OCI-LY1 (cell line): ENCODE measurements at regions not wholly inside any gene's neighbourhood (a gene's known extent, or its start where the extent isn't known, plus 50 kb on each side); places are given as distances from the start of the nearest gene placed in this dataset.

ENCODE experiments used
- H2AFZ ChIP-seq: fragments of 200-600 bp; sonication (generic), shearing (Covaris generic); 2 replicates; pipeline ENCODE4 v1.6.0; 2014; ENCODE audit warnings: antibody characterized with exemption, mild to moderate bottlenecking, low read length
- H3F3A ChIP-seq: fragments of 200-600 bp; sonication (generic), shearing (Covaris generic); 2 replicates; pipeline ENCODE4 v1.6.0; 2014; ENCODE audit warnings: mild to moderate bottlenecking, antibody characterized with exemption, low read length, moderate library complexity; ENCODE audit not compliant: insufficient read depth
- H3K27ac ChIP-seq: fragments of 200-600 bp; sonication (generic); 2 replicates; pipeline ENCODE4 v1.5.1; 2014; ENCODE audit warnings: low read length, mixed run types, mild to moderate bottlenecking, low read depth; ENCODE audit not compliant: poor library complexity, severe bottlenecking
- H3K27me3 ChIP-seq: fragments of 200-600 bp; sonication (generic); 2 replicates; pipeline ENCODE4 v1.6.0; 2014; ENCODE audit warnings: antibody characterized with exemption, mild to moderate bottlenecking, low read length, moderate library complexity; ENCODE audit not compliant: insufficient read depth
- H3K36me3 ChIP-seq: fragments of 200-600 bp; sonication (generic); 2 replicates; pipeline ENCODE4 v1.6.1; 2014; ENCODE audit warnings: mild to moderate bottlenecking, antibody characterized with exemption, low read length, moderate library complexity, mixed read lengths; ENCODE audit not compliant: insufficient read depth
- H3K4me1 ChIP-seq: fragments of 200-600 bp; sonication (generic); 2 replicates; pipeline ENCODE4 v1.5.1; 2014; ENCODE audit warnings: mild to moderate bottlenecking, low read length, moderate library complexity; ENCODE audit not compliant: insufficient read depth, severe bottlenecking
- H3K4me2 ChIP-seq: fragments of 200-600 bp; sonication (generic), shearing (Covaris generic); 2 replicates; pipeline ENCODE4 v1.6.1; 2014; ENCODE audit warnings: low read length
- H3K4me3 ChIP-seq: fragments of 200-600 bp; sonication (generic); 2 replicates; pipeline ENCODE4 v1.5.1; 2014; ENCODE audit warnings: low read length, low read depth, mild to moderate bottlenecking, mixed read lengths; ENCODE audit not compliant: poor library complexity, severe bottlenecking
- H3K79me2 ChIP-seq: fragments of 200-600 bp; shearing (Covaris generic); 2 replicates; pipeline ENCODE4 v1.6.1; 2016; ENCODE audit warnings: mixed run types, low read length, mixed read lengths; ENCODE audit not compliant: insufficient read depth
- H3K9ac ChIP-seq: fragments of 200-600 bp; sonication (generic), shearing (Covaris generic); 2 replicates; pipeline ENCODE4 v1.6.1; 2014; ENCODE audit warnings: mild to moderate bottlenecking, low read length, mixed read lengths
- H3K9me2 ChIP-seq: fragments of 200-600 bp; sonication (generic), shearing (Covaris generic); 2 replicates; pipeline ENCODE4 v1.6.1; 2014; ENCODE audit warnings: low read depth, mild to moderate bottlenecking, low read length, mixed read lengths
- H3K9me3 ChIP-seq: fragments of 200-600 bp; shearing (Covaris generic); 2 replicates; pipeline ENCODE4 v1.6.1; 2014; ENCODE audit warnings: low read length, mixed read lengths
- H4K20me1 ChIP-seq: fragments of 200-600 bp; sonication (generic), shearing (Covaris generic); 2 replicates; pipeline ENCODE4 v1.6.0; 2016; ENCODE audit warnings: mild to moderate bottlenecking, low read length; ENCODE audit not compliant: insufficient read depth
- CTCF ChIP-seq: fragments of 200-600 bp; sonication (generic), shearing (Covaris generic); IDR thresholded peaks from 2 replicates; pipeline ENCODE4 v1.5.1; 2017; ENCODE audit warnings: mild to moderate bottlenecking, antibody characterized with exemption, low read length, moderate library complexity, mixed read lengths
- EZH2 ChIP-seq: fragments of 200-600 bp; sonication (generic), shearing (Covaris generic); IDR thresholded peaks from 2 replicates; pipeline ENCODE4 v1.8.0; 2017; ENCODE audit warnings: borderline replicate concordance, mixed run types, mild to moderate bottlenecking, antibody characterized with exemption, low read length, moderate library complexity, mixed read lengths

GRCh38 chr4:55241461-55241860 lies 104.6 kb upstream of the SRD5A3 start:
- Histone ChIP-seq H3K4me3 (no peak overlapping the region), H3K9me3 (no peaks in the 10 kb centered on the region), H3K9ac (no peak overlapping the region), H3K9me2 (no peaks in the 10 kb centered on the region), H3K27ac (no peak overlapping the region), H2AFZ (no peak overlapping the region), H3K79me2 (no peaks in the 10 kb centered on the region), H3K36me3 (no peaks in the 10 kb centered on the region), H3K4me2 (no peak overlapping the region), H3F3A (no peaks in the 10 kb centered on the region), H3K27me3 (no peaks in the 10 kb centered on the region), H4K20me1 (no peaks in the 10 kb centered on the region), H3K4me1 (no peaks in the 10 kb centered on the region)
- no peak for TF ChIP-seq EZH2

- Histone ChIP-seq H3K27ac (no peak overlapping the region), H3K9me2 (no peaks in the 10 kb centered on the region), H3K4me2 (no peak overlapping the region), H3K36me3 (no peaks in the 10 kb centered on the region), H3K4me1 (no peaks in the 10 kb centered on the region), H3K79me2 (no peaks in the 10 kb centered on the region), H3F3A (no peaks in the 10 kb centered on the region), H3K9ac (no peak overlapping the region), H3K4me3 (no peak overlapping the region), H2AFZ (no peak overlapping the region), H3K9me3 (no peaks in the 10 kb centered on the region), H3K27me3 (no peaks in the 10 kb centered on the region), H4K20me1 (no peaks in the 10 kb centered on the region)
- TF ChIP-seq CTCF (no peak), EZH2 (no peak)
Observed at GRCh38 chr4:55242506-55242905, 103.5 kb upstream of the SRD5A3 start.

- H3K27ac ChIP-seq, result no peak overlapping the region
- H3K9ac ChIP-seq, result no peak overlapping the region
- H3K4me2 ChIP-seq, result no peak overlapping the region
- no peak for TF ChIP-seq EZH2
- no peak for TF ChIP-seq CTCF
- no peaks in the 10 kb centered on the region for H3K9me2 ChIP-seq
- H3K9me3 ChIP-seq, result no peaks in the 10 kb centered on the region
- no peaks in the 10 kb centered on the region for H3K36me3 ChIP-seq
- H3K4me3 ChIP-seq, result no peak overlapping the region
- no peaks in the 10 kb centered on the region for H3F3A ChIP-seq
- H3K4me1 ChIP-seq, result no peaks in the 10 kb centered on the region
- H3K79me2 ChIP-seq, result no peaks in the 10 kb centered on the region
- no peak overlapping the region for H2AFZ ChIP-seq
- no peaks in the 10 kb centered on the region for H4K20me1 ChIP-seq
- H3K27me3 ChIP-seq, result no peaks in the 10 kb centered on the region
Observed at GRCh38 chr4:55247521-55247920, 98.5 kb upstream of the SRD5A3 start.

- H3K27ac ChIP-seq, result no peak overlapping the region
- no peaks in the 10 kb centered on the region for H3K9me3 ChIP-seq
- no peaks in the 10 kb centered on the region for H4K20me1 ChIP-seq
- no peaks in the 10 kb centered on the region for H3K27me3 ChIP-seq
- H3K4me2 ChIP-seq, result no peak overlapping the region
- H3F3A ChIP-seq, result no peaks in the 10 kb centered on the region
- H3K4me1 ChIP-seq, result no peaks in the 10 kb centered on the region
- H3K4me3 ChIP-seq, result no peak overlapping the region
- TF ChIP-seq CTCF, result no peak
- TF ChIP-seq EZH2, result no peak
- no peaks in the 10 kb centered on the region for H3K36me3 ChIP-seq
- H3K9me2 ChIP-seq, result no peaks in the 10 kb centered on the region
- H2AFZ ChIP-seq, result no peak overlapping the region
- H3K79me2 ChIP-seq, result no peaks in the 10 kb centered on the region
- no peak overlapping the region for H3K9ac ChIP-seq
Observed at GRCh38 chr4:55248756-55249155, 97.3 kb upstream of the SRD5A3 start.
